Panc1 (cell line): ENCODE measurements at regions not wholly inside any gene's neighbourhood (a gene's known extent, or its start where the extent isn't known, plus 50 kb on each side); places are given as distances from the start of the nearest gene placed in this dataset.

ENCODE experiments used
- ATAC-seq: fragments of 200-7000 bp; cut with Tn5 transposase; 2 replicates; pipeline ENCODE4 v1.9.1; 2020; ENCODE audit warnings: mild to moderate bottlenecking, moderate library complexity
- BruUV-seq: library from RNA; stranded (reverse); fragments of 400-500 nt; replicated peaks from 2 replicates; lab custom pipeline; 2021; lab: Mats Ljungman, UMichigan
- CTCF ChIA-PET: fragments of 300-600 bp; sonication (Branson Sonifier 250); formaldehyde crosslinking; loops from one replicate; lab custom pipeline; 2022; ENCODE audit warnings: antibody characterized with exemption; lab: Charles Lee
- POLR2A ChIA-PET: fragments of 300-600 bp; sonication (Branson Sonifier 250); formaldehyde crosslinking; loops from one replicate; lab custom pipeline; 2022; ENCODE audit warnings: antibody characterized with exemption; lab: Charles Lee
- DNase-seq: peaks from one replicate; pipeline ENCODE4 v3.0.0-alpha.2; 2010; ENCODE audit warnings: low read depth, low spot score
- H3K27ac ChIP-seq: 2 replicates; pipeline ENCODE4 v1.5.1; 2011; ENCODE audit warnings: mild to moderate bottlenecking, low read length, inconsistent platforms
- H3K27me3 ChIP-seq: fragments of 200-500 bp; sonication (Bioruptor generic); 2 replicates; pipeline ENCODE4 v1.6.0; 2014; ENCODE audit warnings: low read length, inconsistent platforms; ENCODE audit not compliant: control insufficient read depth, insufficient read depth
- H3K36me3 ChIP-seq: fragments of 200-500 bp; sonication (Bioruptor generic); 2 replicates; pipeline ENCODE4 v1.5.1; 2014; ENCODE audit warnings: inconsistent platforms, mild to moderate bottlenecking, low read length, moderate library complexity; ENCODE audit not compliant: control insufficient read depth, insufficient read depth
- H3K4me1 ChIP-seq: 2 replicates; pipeline ENCODE4 v1.5.1; 2011; ENCODE audit warnings: inconsistent platforms, mild to moderate bottlenecking, low read length, moderate library complexity; ENCODE audit not compliant: control insufficient read depth, insufficient read depth
- H3K4me3 ChIP-seq, 2 experiments: 2 replicates each; pipeline ENCODE4 v1.5.1; 2011 to 2012; ENCODE audit warnings: low read depth in 2 of 2, low read length in 2 of 2, mild to moderate bottlenecking in 2 of 2, inconsistent platforms in 1 of 2, moderate library complexity in 1 of 2
- H3K9me3 ChIP-seq: fragments of 200-500 bp; sonication (Bioruptor generic); 2 replicates; pipeline ENCODE4 v1.5.1; 2014; ENCODE audit warnings: low read depth, mild to moderate bottlenecking, inconsistent platforms, low read length, moderate library complexity; ENCODE audit not compliant: control insufficient read depth, insufficient read depth
- CTCF ChIP-seq: fragments of 450-650 bp; IDR thresholded peaks from 2 replicates; pipeline ENCODE4 v1.5.1; 2017; ENCODE audit warnings: mild to moderate bottlenecking
- POLR2AphosphoS5 ChIP-seq: IDR thresholded peaks from 2 replicates; pipeline ENCODE4 v1.6.1; 2012; ENCODE audit warnings: mild to moderate bottlenecking, low read depth, low read length, moderate library complexity
- REST ChIP-seq, 2 experiments: IDR thresholded peaks; 2 replicates each; pipeline ENCODE4 v1.6.1; 2011 to 2012; ENCODE audit warnings: low read depth in 2 of 2, control low read depth in 1 of 2, low read length in 1 of 2, mild to moderate bottlenecking in 1 of 2, moderate library complexity in 1 of 2; ENCODE audit not compliant: insufficient read depth in 1 of 2
- SIN3A ChIP-seq: IDR thresholded peaks from 2 replicates; pipeline ENCODE4 v1.6.1; 2012; ENCODE audit warnings: low read depth, mild to moderate bottlenecking, low read length, moderate library complexity, borderline replicate concordance; ENCODE audit not compliant: insufficient read depth
- TCF7L2 ChIP-seq: IDR thresholded peaks from 2 replicates; pipeline ENCODE4 v1.6.1; 2011; ENCODE audit warnings: mild to moderate bottlenecking, low read depth, low read length, inconsistent platforms
- in situ Hi-C: cut with HindIII; loops from 2 replicates; pipeline ENCODE4 v1.10.0; 2016; ENCODE audit warnings: low sequenced_read_pairs, low pct_unique_long_range_greater_than_20kb
- intact Hi-C: fragments of 100-400 bp; cut with micrococcal nuclease; formaldehyde crosslinking; loops from one replicate; pipeline ENCODE4 v1.10.0; 2022; ENCODE audit not compliant: unreplicated experiment

GRCh38 chr9:97761056-97761598, 64.0 kb upstream of the XPA start:
- POLR2A ChIA-PET = no interaction called here

GRCh38 chr9:97761879-97762278, 64.7 kb upstream of the XPA start:
- no TSS peak for BruUV-seq
- POLR2A ChIA-PET = no interaction called here
- no peak overlapping the region for H3K27ac ChIP-seq
- ATAC-seq (no peak), DNase-seq (no peak)
- CTCF ChIA-PET = no interaction called here
- H3K27me3 ChIP-seq = no peaks in the 10 kb centered on the region
- in situ Hi-C loops (no loop called here), intact Hi-C loops (no loop called here)
- no peaks in the 10 kb centered on the region for H3K36me3 ChIP-seq
- TF ChIP-seq POLR2AphosphoS5 (no peak), CTCF (no peak), REST (IDR thresholded peaks at IDR 0.05; ENCODE audit: insufficient read depth in 1 of 2, low read depth in 2 of 2, low read length in 1 of 2) (no peak), SIN3A (no peak), TCF7L2 (no peak)
- no peak overlapping the region for H3K4me3 ChIP-seq
- no peaks in the 10 kb centered on the region for H3K4me1 ChIP-seq
- no peaks in the 10 kb centered on the region for H3K9me3 ChIP-seq

More at GRCh38 chr9:97761056-97761598, 64.0 kb upstream of the XPA start:
- CTCF ChIA-PET = no interaction called here
- ATAC-seq = no peak
- no peak for DNase-seq
- Histone ChIP-seq H3K4me3 (no peak overlapping the region), H3K36me3 (no peaks in the 10 kb centered on the region), H3K9me3 (no peaks in the 10 kb centered on the region), H3K27ac (no peak overlapping the region), H3K4me1 (no peaks in the 10 kb centered on the region), H3K27me3 (no peaks in the 10 kb centered on the region)
- intact Hi-C loops = no loop called here
- BruUV-seq = no TSS peak
- in situ Hi-C loops = no loop called here
- no peak for TF ChIP-seq TCF7L2
- no peak for TF ChIP-seq REST (IDR thresholded peaks at IDR 0.05; ENCODE audit: insufficient read depth in 1 of 2, low read depth in 2 of 2, low read length in 1 of 2)
- no peak for TF ChIP-seq POLR2AphosphoS5
- no peak for TF ChIP-seq CTCF
- TF ChIP-seq SIN3A = no peak
